DOHH2 (cell line): ENCODE measurements at regions not wholly inside any gene's neighbourhood (a gene's known extent, or its start where the extent isn't known, plus 50 kb on each side); places are given as distances from the start of the nearest gene placed in this dataset.

ENCODE experiments used
- H3F3A ChIP-seq: fragments of 200-600 bp; sonication (generic), shearing (Covaris generic); 2 replicates; pipeline ENCODE4 v1.6.0; 2016; ENCODE audit warnings: antibody characterized with exemption, mild to moderate bottlenecking; ENCODE audit not compliant: control insufficient read depth, insufficient read depth
- H3K27ac ChIP-seq: fragments of 200-600 bp; sonication (generic); 2 replicates; pipeline ENCODE4 v1.5.1; 2014; ENCODE audit warnings: low read depth, mild to moderate bottlenecking, low read length, moderate library complexity
- H3K27me3 ChIP-seq: fragments of 200-600 bp; sonication (generic); 2 replicates; pipeline ENCODE4 v1.6.1; 2014; ENCODE audit warnings: mild to moderate bottlenecking, low read length, mixed read lengths; ENCODE audit not compliant: control insufficient read depth
- H3K36me3 ChIP-seq: fragments of 200-600 bp; sonication (generic); 2 replicates; pipeline ENCODE4 v1.6.1; 2014; ENCODE audit warnings: mild to moderate bottlenecking, low read length, moderate library complexity, mixed read lengths; ENCODE audit not compliant: control insufficient read depth
- H3K4me1 ChIP-seq: fragments of 200-600 bp; sonication (generic); 2 replicates; pipeline ENCODE4 v1.6.1; 2014; ENCODE audit warnings: mild to moderate bottlenecking, low read length, mixed read lengths; ENCODE audit not compliant: control insufficient read depth
- H3K4me2 ChIP-seq: fragments of 200-600 bp; sonication (generic); 2 replicates; pipeline ENCODE4 v1.6.0; 2014; ENCODE audit warnings: mild to moderate bottlenecking, low read length, moderate library complexity
- H3K4me3 ChIP-seq: fragments of 200-600 bp; sonication (generic); 2 replicates; pipeline ENCODE4 v1.5.1; 2014; ENCODE audit warnings: mild to moderate bottlenecking, low read length, mixed read lengths
- H3K79me2 ChIP-seq: fragments of 200-600 bp; sonication (generic); 2 replicates; pipeline ENCODE4 v1.6.1; 2014; ENCODE audit warnings: mild to moderate bottlenecking, low read length, mixed read lengths; ENCODE audit not compliant: control insufficient read depth
- H3K9me2 ChIP-seq: fragments of 200-600 bp; sonication (generic); replicated peaks from 2 replicates; pipeline ENCODE4 v1.6.1; 2014; ENCODE audit warnings: mild to moderate bottlenecking, low read length, mixed read lengths; ENCODE audit not compliant: control insufficient read depth
- H3K9me3 ChIP-seq: fragments of 200-600 bp; sonication (generic); 2 replicates; pipeline ENCODE4 v1.6.1; 2014; ENCODE audit warnings: antibody characterized with exemption, low read length, mixed read lengths; ENCODE audit not compliant: control insufficient read depth, insufficient read depth
- H4K20me1 ChIP-seq: fragments of 200-600 bp; sonication (generic); 2 replicates; pipeline ENCODE4 v1.6.0; 2014; ENCODE audit warnings: low read depth, mild to moderate bottlenecking, antibody characterized with exemption, low read length, moderate library complexity; ENCODE audit not compliant: control insufficient read depth, insufficient read depth
- EZH2phosphoT487 ChIP-seq: fragments of 200-600 bp; sonication (generic); IDR thresholded peaks from 2 replicates; pipeline ENCODE4 v1.6.1; 2017; ENCODE audit warnings: borderline replicate concordance, mild to moderate bottlenecking, antibody characterized with exemption, low read length, moderate library complexity, mixed read lengths
- TF ChIP-seq, protein P1 (sequence below): fragments of 200-600 bp; sonication (generic); IDR thresholded peaks from one replicate; pipeline ENCODE4 v1.5.1; 2014; ENCODE audit warnings: antibody characterized with exemption, mild to moderate bottlenecking, low read depth, low read length; ENCODE audit not compliant: poor library complexity, severe bottlenecking

DNA sequence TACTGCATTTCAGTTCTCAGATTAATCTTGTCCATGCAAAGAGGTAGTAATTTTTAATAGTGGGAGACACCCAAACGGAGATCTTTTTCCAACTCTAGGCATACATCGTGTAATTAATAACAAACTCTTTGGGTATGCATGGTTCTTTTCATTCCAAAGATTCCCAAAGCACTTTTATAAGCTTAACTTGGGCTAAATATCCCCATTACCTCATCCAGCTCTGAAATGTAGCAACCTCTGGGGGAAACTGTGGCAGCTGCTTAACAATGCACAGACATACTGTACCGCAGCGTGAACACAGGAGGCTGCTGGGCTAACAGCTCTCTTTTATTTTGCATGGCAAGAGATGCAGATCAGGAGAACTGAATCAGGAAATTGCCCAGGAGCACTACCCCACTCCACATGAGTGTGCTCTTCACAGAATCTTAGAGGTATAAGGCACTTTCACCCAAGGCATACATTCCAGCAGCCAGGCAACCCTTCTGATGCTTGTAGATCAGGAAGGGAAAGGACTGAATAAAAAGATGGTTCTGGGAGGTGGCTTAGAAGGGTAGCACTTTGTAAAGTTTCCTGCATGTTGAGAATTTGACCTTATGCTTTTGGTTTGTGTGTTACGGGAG lies 114.4 kb upstream of the GLI3 start:
- Histone ChIP-seq H3K4me1 (no peaks in the 10 kb centered on the region), H3K9me3 (no peaks in the 10 kb centered on the region), H3F3A (no peaks in the 10 kb centered on the region), H3K27me3 (no peaks in the 10 kb centered on the region), H3K27ac (no peak overlapping the region), H4K20me1 (no peaks in the 10 kb centered on the region), H3K79me2 (no peaks in the 10 kb centered on the region), H3K9me2 (no peaks in the 10 kb centered on the region), H3K36me3 (no peaks in the 10 kb centered on the region), H3K4me2 (no peak overlapping the region), H3K4me3 (no peak overlapping the region)
- TF ChIP-seq, protein P1, sequence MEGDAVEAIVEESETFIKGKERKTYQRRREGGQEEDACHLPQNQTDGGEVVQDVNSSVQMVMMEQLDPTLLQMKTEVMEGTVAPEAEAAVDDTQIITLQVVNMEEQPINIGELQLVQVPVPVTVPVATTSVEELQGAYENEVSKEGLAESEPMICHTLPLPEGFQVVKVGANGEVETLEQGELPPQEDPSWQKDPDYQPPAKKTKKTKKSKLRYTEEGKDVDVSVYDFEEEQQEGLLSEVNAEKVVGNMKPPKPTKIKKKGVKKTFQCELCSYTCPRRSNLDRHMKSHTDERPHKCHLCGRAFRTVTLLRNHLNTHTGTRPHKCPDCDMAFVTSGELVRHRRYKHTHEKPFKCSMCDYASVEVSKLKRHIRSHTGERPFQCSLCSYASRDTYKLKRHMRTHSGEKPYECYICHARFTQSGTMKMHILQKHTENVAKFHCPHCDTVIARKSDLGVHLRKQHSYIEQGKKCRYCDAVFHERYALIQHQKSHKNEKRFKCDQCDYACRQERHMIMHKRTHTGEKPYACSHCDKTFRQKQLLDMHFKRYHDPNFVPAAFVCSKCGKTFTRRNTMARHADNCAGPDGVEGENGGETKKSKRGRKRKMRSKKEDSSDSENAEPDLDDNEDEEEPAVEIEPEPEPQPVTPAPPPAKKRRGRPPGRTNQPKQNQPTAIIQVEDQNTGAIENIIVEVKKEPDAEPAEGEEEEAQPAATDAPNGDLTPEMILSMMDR: no peak
- no peak for TF ChIP-seq EZH2phosphoT487

DNA sequence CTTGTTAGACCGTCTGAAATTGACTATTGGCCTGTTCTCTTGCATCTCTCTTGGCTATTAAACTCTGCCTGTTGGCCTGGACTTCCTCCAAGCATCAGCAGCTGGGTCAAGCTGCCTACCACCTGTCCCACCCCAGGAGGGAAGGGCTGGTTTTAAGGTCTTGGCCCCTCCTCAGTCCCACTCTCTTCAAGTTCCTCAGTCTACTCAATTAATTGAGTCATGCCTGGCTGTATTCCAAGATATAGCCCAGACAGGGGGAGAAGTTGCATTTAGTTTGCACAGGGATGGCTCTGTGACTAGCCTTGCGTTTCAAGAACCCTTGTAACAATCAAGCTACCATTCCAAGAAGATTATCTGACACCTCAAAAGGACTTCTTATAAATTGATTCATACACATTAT lies 113.8 kb upstream of the GLI3 start:
- H3K36me3 ChIP-seq: no peaks in the 10 kb centered on the region
- H3K4me3 ChIP-seq: no peak overlapping the region
- H3K27me3 ChIP-seq: no peaks in the 10 kb centered on the region
- no peak overlapping the region for H3K4me2 ChIP-seq
- H3K9me2 ChIP-seq: no peaks in the 10 kb centered on the region
- H3K27ac ChIP-seq: no peak overlapping the region
- TF ChIP-seq EZH2phosphoT487: no peak
- TF ChIP-seq, protein P1: no peak
- H3K79me2 ChIP-seq: no peaks in the 10 kb centered on the region
- H3K4me1 ChIP-seq: no peaks in the 10 kb centered on the region
- no peaks in the 10 kb centered on the region for H3K9me3 ChIP-seq
- no peaks in the 10 kb centered on the region for H4K20me1 ChIP-seq
- H3F3A ChIP-seq: no peaks in the 10 kb centered on the region

DNA sequence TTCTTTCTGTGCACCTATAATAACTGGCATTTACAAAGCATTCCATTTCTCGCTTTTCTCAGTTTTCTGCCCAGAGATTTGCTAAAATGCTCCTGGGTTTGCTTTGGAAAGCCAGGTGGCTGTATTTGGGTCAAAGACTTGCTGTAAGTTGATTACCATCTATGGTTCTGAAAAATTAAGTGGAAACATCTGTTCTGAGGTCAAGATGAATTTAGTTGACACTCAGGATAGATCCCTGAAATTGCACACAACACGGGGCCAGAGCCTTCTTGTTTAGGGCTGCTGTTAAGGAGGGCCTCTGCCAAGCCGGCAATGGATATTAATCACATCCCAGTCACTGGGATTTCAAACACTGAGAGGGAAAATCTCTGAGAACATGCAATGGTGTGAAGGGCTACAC lies 111.6 kb upstream of the GLI3 start:
- Histone ChIP-seq H3K9me3 (no peaks in the 10 kb centered on the region), H3K4me1 (no peaks in the 10 kb centered on the region), H4K20me1 (no peaks in the 10 kb centered on the region), H3K27ac (no peak overlapping the region), H3K4me2 (no peak overlapping the region), H3K36me3 (no peaks in the 10 kb centered on the region), H3F3A (no peaks in the 10 kb centered on the region), H3K4me3 (no peak overlapping the region), H3K79me2 (no peaks in the 10 kb centered on the region), H3K9me2 (no peaks in the 10 kb centered on the region), H3K27me3 (no peaks in the 10 kb centered on the region)
- TF ChIP-seq, protein P1: no peak
- TF ChIP-seq EZH2phosphoT487: no peak
